ENCODE measurements at regions not wholly inside any gene's neighbourhood (a gene's known extent, or its start where the extent isn't known, plus 50 kb on each side); places are given as distances from the start of the nearest gene placed in this dataset.

- Histone ChIP-seq H3K4me1 (ENCODE audit: insufficient read depth, low read length, poor library complexity, severe bottlenecking) (peaks cover 48% of the 10 kb centered on the region), H2AFZ (ENCODE audit: low read length) (peak overlapping the region; percentile 84), H3K79me2 (ENCODE audit: insufficient read depth, low read depth, low read length) (peaks cover 46% of the 10 kb centered on the region), H3K4me2 (ENCODE audit: low read length) (peak overlapping the region; percentile 63), H3K9me3 (ENCODE audit: low read length) (peaks cover 14% of the 10 kb centered on the region; the same call in 1 of the 2 replicates), H3K4me3 (ENCODE audit: low read depth, low read length, poor library complexity, severe bottlenecking) (peak overlapping the region; percentile 73), H3K9me2 (ENCODE audit: insufficient read depth, low read length) (no peaks in the 10 kb centered on the region), H3K36me3 (ENCODE audit: insufficient read depth, low read length) (peaks cover 24% of the 10 kb centered on the region), H4K20me1 (ENCODE audit: insufficient read depth, low read length) (no peaks in the 10 kb centered on the region), H3K27ac (ENCODE audit: low read depth, low read length, poor library complexity, severe bottlenecking) (peak overlapping the region; percentile 96)
- no TSS peak for BruUV-seq (replicated peaks)
- ChIA-PET CTCF (ENCODE audit: unreplicated experiment) (no interaction called here), POLR2A (interaction anchor here (0.6 to 2.6 kb wide), 9 partner anchors 11 to 1478 kb away, joined by 3 to 26 read pairs (median 3); no protein-coding TSS in a partner anchor)
- no peak for TF ChIP-seq EZH2phosphoT487 (IDR thresholded peaks at IDR 0.05; ENCODE audit: borderline replicate concordance, low read depth, low read length)
- TF ChIP-seq, protein P1, sequence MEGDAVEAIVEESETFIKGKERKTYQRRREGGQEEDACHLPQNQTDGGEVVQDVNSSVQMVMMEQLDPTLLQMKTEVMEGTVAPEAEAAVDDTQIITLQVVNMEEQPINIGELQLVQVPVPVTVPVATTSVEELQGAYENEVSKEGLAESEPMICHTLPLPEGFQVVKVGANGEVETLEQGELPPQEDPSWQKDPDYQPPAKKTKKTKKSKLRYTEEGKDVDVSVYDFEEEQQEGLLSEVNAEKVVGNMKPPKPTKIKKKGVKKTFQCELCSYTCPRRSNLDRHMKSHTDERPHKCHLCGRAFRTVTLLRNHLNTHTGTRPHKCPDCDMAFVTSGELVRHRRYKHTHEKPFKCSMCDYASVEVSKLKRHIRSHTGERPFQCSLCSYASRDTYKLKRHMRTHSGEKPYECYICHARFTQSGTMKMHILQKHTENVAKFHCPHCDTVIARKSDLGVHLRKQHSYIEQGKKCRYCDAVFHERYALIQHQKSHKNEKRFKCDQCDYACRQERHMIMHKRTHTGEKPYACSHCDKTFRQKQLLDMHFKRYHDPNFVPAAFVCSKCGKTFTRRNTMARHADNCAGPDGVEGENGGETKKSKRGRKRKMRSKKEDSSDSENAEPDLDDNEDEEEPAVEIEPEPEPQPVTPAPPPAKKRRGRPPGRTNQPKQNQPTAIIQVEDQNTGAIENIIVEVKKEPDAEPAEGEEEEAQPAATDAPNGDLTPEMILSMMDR (conservative IDR thresholded peaks at IDR 0.05; ENCODE audit: low read length), result no peak
- peak; percentile 98 for DNase-seq (ENCODE audit: low spot score)
- intact Hi-C loops (cut with micrococcal nuclease; ENCODE audit: unreplicated experiment), result loop anchor here (1.0 to 10.0 kb wide), 8 partner anchors 63 to 1655 kb away; partner anchors contain the start of genes RGS13 and RGS2
These were observed 1103.3 kb upstream of the B3GALT2 start for GRCh38 chr1:194289569-194290266.

DNA sequence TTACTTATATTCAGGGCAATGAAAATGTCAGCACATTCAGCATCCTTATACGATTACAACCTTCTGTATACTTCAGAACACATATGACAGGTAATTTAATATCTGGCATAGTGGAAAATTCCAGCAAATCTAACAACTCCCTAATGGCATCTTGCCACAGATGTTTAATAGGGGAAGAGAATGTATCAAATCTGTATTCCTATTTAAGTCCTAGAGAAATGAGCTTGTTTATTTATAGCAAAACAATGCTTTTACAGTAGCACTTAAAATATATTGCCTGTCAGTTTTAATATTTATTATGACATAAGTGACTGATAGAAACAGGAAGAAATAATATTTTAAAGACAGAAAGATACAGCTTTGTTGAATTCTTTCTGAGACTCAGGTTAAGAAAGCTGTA lies 1101.8 kb upstream of the B3GALT2 start:
- CTCF ChIA-PET (ENCODE audit: unreplicated experiment), result interaction anchor here (0.5 kb wide), 1 partner anchor 541 kb away, joined by 3 read pairs; no protein-coding TSS in a partner anchor
- peaks cover 48% of the 10 kb centered on the region for H3K4me1 ChIP-seq (ENCODE audit: insufficient read depth, low read length, poor library complexity, severe bottlenecking)
- intact Hi-C loops (cut with micrococcal nuclease; ENCODE audit: unreplicated experiment), result loop anchor here (5.0 to 10.0 kb wide), 5 partner anchors 547 to 1653 kb away; partner anchors contain the start of genes RGS13 and RGS2
- H3K9me3 ChIP-seq (ENCODE audit: low read length), result peaks cover 22% of the 10 kb centered on the region; the same call in 1 of the 2 replicates
- H4K20me1 ChIP-seq (ENCODE audit: insufficient read depth, low read length), result no peaks in the 10 kb centered on the region
- DNase-seq (ENCODE audit: low spot score), result no peak
- H3K4me2 ChIP-seq (ENCODE audit: low read length), result peak overlapping the region; percentile 63
- peak overlapping the region; percentile 73 for H3K4me3 ChIP-seq (ENCODE audit: low read depth, low read length, poor library complexity, severe bottlenecking)
- 0 out of 2 replicates have a peak overlapping the region, but pooled peaks have one; percentile 5 for H2AFZ ChIP-seq (ENCODE audit: low read length)
- POLR2A ChIA-PET, result interaction anchor here (0.5 to 2.6 kb wide), 8 partner anchors 9 to 1146 kb away, joined by 3 to 26 read pairs (median 3); no protein-coding TSS in a partner anchor
- peaks cover 59% of the 10 kb centered on the region for H3K79me2 ChIP-seq (ENCODE audit: insufficient read depth, low read depth, low read length)
- TF ChIP-seq, protein P1 (conservative IDR thresholded peaks at IDR 0.05; ENCODE audit: low read length), result no peak
- TF ChIP-seq EZH2phosphoT487 (IDR thresholded peaks at IDR 0.05; ENCODE audit: borderline replicate concordance, low read depth, low read length), result no peak
- peak overlapping the region; percentile 96 for H3K27ac ChIP-seq (ENCODE audit: low read depth, low read length, poor library complexity, severe bottlenecking)
- peaks cover 37% of the 10 kb centered on the region for H3K36me3 ChIP-seq (ENCODE audit: insufficient read depth, low read length)
- H3K9me2 ChIP-seq (ENCODE audit: insufficient read depth, low read length), result no peaks in the 10 kb centered on the region
- BruUV-seq (replicated peaks), result no TSS peak
